H9 (cell line): ENCODE measurements at regions not wholly inside any gene's neighbourhood (a gene's known extent, or its start where the extent isn't known, plus 50 kb on each side); places are given as distances from the start of the nearest gene placed in this dataset.

Source experiments
- DNase-seq: peaks from one replicate; pipeline ENCODE4 v3.0.0-alpha.2; 2017
- H2AFZ ChIP-seq: one replicate; pipeline ENCODE4 v1.6.1; 2013; ENCODE audit warnings: mild to moderate bottlenecking, low read length, control low read depth, moderate library complexity
- H2AK5ac ChIP-seq: 2 replicates; pipeline ENCODE4 v1.6.1; 2013; ENCODE audit warnings: low read length, control low read depth, mixed read lengths; ENCODE audit not compliant: insufficient read length
- H2BK120ac ChIP-seq: one replicate; pipeline ENCODE4 v1.6.1; 2013; ENCODE audit warnings: low read depth, mild to moderate bottlenecking, low read length, control low read depth, inconsistent platforms; ENCODE audit not compliant: poor library complexity, severe bottlenecking
- H2BK12ac ChIP-seq: 2 replicates; pipeline ENCODE4 v1.6.1; 2013; ENCODE audit warnings: low read length, control low read depth, mixed read lengths, low read depth; ENCODE audit not compliant: insufficient read length
- H2BK15ac ChIP-seq: 2 replicates; pipeline ENCODE4 v1.6.1; 2013; ENCODE audit warnings: low read depth, low read length, control low read depth
- H2BK20ac ChIP-seq: one replicate; pipeline ENCODE4 v1.6.1; 2013; ENCODE audit warnings: low read depth, mild to moderate bottlenecking, low read length, control low read depth, inconsistent platforms; ENCODE audit not compliant: poor library complexity, severe bottlenecking
- H2BK5ac ChIP-seq: 2 replicates; pipeline ENCODE4 v1.6.1; 2013; ENCODE audit warnings: low read length, control low read depth, mixed read lengths; ENCODE audit not compliant: insufficient read length
- H3K14ac ChIP-seq: 2 replicates; pipeline ENCODE4 v1.6.1; 2013; ENCODE audit warnings: low read length, control low read depth; ENCODE audit not compliant: insufficient read depth
- H3K18ac ChIP-seq: 2 replicates; pipeline ENCODE4 v1.6.1; 2013; ENCODE audit warnings: low read depth, mild to moderate bottlenecking, mixed read lengths, low read length, control low read depth; ENCODE audit not compliant: insufficient read length
- H3K23ac ChIP-seq: 2 replicates; pipeline ENCODE4 v1.6.1; 2013; ENCODE audit warnings: low read length, control low read depth, mixed read lengths, low read depth; ENCODE audit not compliant: insufficient read length
- H3K23me2 ChIP-seq: 2 replicates; pipeline ENCODE4 v1.6.1; 2013; ENCODE audit warnings: low read depth, mild to moderate bottlenecking, mixed read lengths, low read length, control low read depth; ENCODE audit not compliant: insufficient read length, poor library complexity, severe bottlenecking
- H3K27ac ChIP-seq: 2 replicates; pipeline ENCODE4 v1.5.1; 2013; ENCODE audit warnings: low read length, control low read depth, mixed read lengths, low read depth; ENCODE audit not compliant: insufficient read length
- H3K27me3 ChIP-seq: 2 replicates; pipeline ENCODE4 v1.6.1; 2013; ENCODE audit warnings: low read length, control low read depth, inconsistent platforms; ENCODE audit not compliant: insufficient read depth
- H3K4ac ChIP-seq: 2 replicates; pipeline ENCODE4 v1.6.1; 2013; ENCODE audit warnings: low read depth, mild to moderate bottlenecking, control low read depth, inconsistent platforms, low read length, moderate library complexity
- H3K4me1 ChIP-seq: 2 replicates; pipeline ENCODE4 v1.6.1; 2013; ENCODE audit warnings: low read length, control low read depth, inconsistent platforms; ENCODE audit not compliant: insufficient read depth
- H3K4me2 ChIP-seq: 2 replicates; pipeline ENCODE4 v1.6.1; 2013; ENCODE audit warnings: low read length, control low read depth, mixed read lengths; ENCODE audit not compliant: insufficient read length, insufficient read depth
- H3K56ac ChIP-seq: 2 replicates; pipeline ENCODE4 v1.6.1; 2013; ENCODE audit warnings: low read depth, mild to moderate bottlenecking, mixed read lengths, low read length, control low read depth; ENCODE audit not compliant: insufficient read length
- H3K79me1 ChIP-seq: 2 replicates; pipeline ENCODE4 v1.6.1; 2013; ENCODE audit warnings: low read depth, mild to moderate bottlenecking, moderate library complexity, low read length, control low read depth, inconsistent platforms; ENCODE audit not compliant: insufficient read depth, poor library complexity, severe bottlenecking
- H3K79me2 ChIP-seq: 2 replicates; pipeline ENCODE4 v1.6.1; 2013; ENCODE audit warnings: low read length, control low read depth, inconsistent platforms; ENCODE audit not compliant: insufficient read depth
- H3K9ac ChIP-seq: 2 replicates; pipeline ENCODE4 v1.6.1; 2013; ENCODE audit warnings: low read length, control low read depth, mixed read lengths; ENCODE audit not compliant: insufficient read length; ENCODE audit errors: extremely low read depth
- H3K9me3 ChIP-seq: one replicate; pipeline ENCODE4 v1.6.1; 2013; ENCODE audit warnings: low read depth, low read length, inconsistent platforms; ENCODE audit not compliant: control insufficient read depth
- H3T11ph ChIP-seq: one replicate; pipeline ENCODE4 v1.6.1; 2013; ENCODE audit warnings: mild to moderate bottlenecking, low read length, control low read depth, inconsistent platforms
- H4K20me1 ChIP-seq: one replicate; pipeline ENCODE4 v1.6.1; 2013; ENCODE audit not compliant: control insufficient read depth, insufficient read length, insufficient read depth
- H4K5ac ChIP-seq: 2 replicates; pipeline ENCODE4 v1.6.1; 2013; ENCODE audit warnings: low read depth, mild to moderate bottlenecking, mixed read lengths, low read length, control low read depth; ENCODE audit not compliant: insufficient read length
- H4K8ac ChIP-seq: replicated peaks from 2 replicates; pipeline ENCODE4 v1.6.1; 2013; ENCODE audit warnings: low read length, control low read depth, mixed read lengths, low read depth; ENCODE audit not compliant: insufficient read length
- H4K91ac ChIP-seq: 2 replicates; pipeline ENCODE4 v1.6.1; 2013; ENCODE audit warnings: low read depth, mild to moderate bottlenecking, moderate library complexity, mixed read lengths, low read length, control low read depth; ENCODE audit not compliant: insufficient read length
- H3K27ac Mint-ChIP-seq, 3 experiments: 2 replicates in 2 of 3; 3 replicates in 1 of 3; pipeline ENCODE4 v1.8.0; 2020 to 2021; ENCODE audit warnings: mixed read lengths in 3 of 3, mild to moderate bottlenecking in 1 of 3, moderate library complexity in 1 of 3
- H3K27me3 Mint-ChIP-seq: 2 replicates; pipeline ENCODE4 v1.8.0; 2021; ENCODE audit warnings: low read depth, mild to moderate bottlenecking, moderate library complexity, mixed read lengths
- H3K36me3 Mint-ChIP-seq, 3 experiments: 2 replicates in 2 of 3; 3 replicates in 1 of 3; pipeline ENCODE4 v1.8.0; 2020 to 2021; ENCODE audit warnings: low read depth in 3 of 3, mixed read lengths in 3 of 3; ENCODE audit not compliant: insufficient read depth in 1 of 3
- H3K4me1 Mint-ChIP-seq, 2 experiments: 2 replicates each; pipeline ENCODE4 v1.8.0; 2020; ENCODE audit warnings: mixed read lengths in 2 of 2
- H3K4me3 Mint-ChIP-seq, 2 experiments: 2 replicates in 1 of 2; 3 replicates in 1 of 2; pipeline ENCODE4 v1.8.0; 2020 to 2021; ENCODE audit warnings: mild to moderate bottlenecking in 2 of 2, mixed read lengths in 2 of 2, moderate library complexity in 1 of 2
- H3K9me3 Mint-ChIP-seq, 2 experiments: 2 replicates in 1 of 2; 3 replicates in 1 of 2; pipeline ENCODE4 v1.8.0; 2020; ENCODE audit warnings: mild to moderate bottlenecking in 2 of 2, mixed read lengths in 2 of 2, moderate library complexity in 1 of 2
- CTCF ChIP-seq: fragments of 200-600 bp; sonication (generic); conservative IDR thresholded peaks from 3 replicates; pipeline ENCODE4 v1.8.0; 2021; ENCODE audit warnings: antibody characterized with exemption, mild to moderate bottlenecking
- WGBS: extraction: QIAGEN DNeasy Blood & Tissue Kit; methylation state at CpG from one replicate; pipeline ENCODE4 v1.1.7; 2013; ENCODE audit warnings: missing lambda C conversion rate, low lambda C conversion rate, mixed read lengths; ENCODE audit not compliant: insufficient read length; ENCODE audit errors: extremely low coverage; 5-methylcytosine and 5-hydroxymethylcytosine counted together

GRCh38 chr11:29331451-29332010, 685.3 kb downstream of the KCNA4 start:
- no peaks in the 10 kb centered on the region for H3K36me3 Mint-ChIP-seq
- no peak overlapping the region for H3K14ac ChIP-seq
- H3K23ac ChIP-seq: no peak overlapping the region
- H2AFZ ChIP-seq: no peak overlapping the region
- no CpG with 5 or more reads among the region's 3 CpGs for WGBS
- H3K4me3 Mint-ChIP-seq: no peak overlapping the region
- no peak overlapping the region for H3K4me2 ChIP-seq
- no peak overlapping the region for H2BK15ac ChIP-seq
- no peaks in the 10 kb centered on the region for H3K27me3 ChIP-seq
- no peak overlapping the region for H3K56ac ChIP-seq
- no peak overlapping the region for H4K8ac ChIP-seq
- TF ChIP-seq CTCF: no peak
- H2BK12ac ChIP-seq: no peak overlapping the region
- H3K9me3 ChIP-seq: no peaks in the 10 kb centered on the region
- no peak overlapping the region for H4K5ac ChIP-seq
- H2AK5ac ChIP-seq: no peak overlapping the region
- H3K4ac ChIP-seq: no peak overlapping the region
- no peak overlapping the region for H2BK5ac ChIP-seq
- no peak overlapping the region for H3K9ac ChIP-seq
- H4K20me1 ChIP-seq: no peaks in the 10 kb centered on the region
- no peaks in the 10 kb centered on the region for H3K79me2 ChIP-seq
- no peaks in the 10 kb centered on the region for H3K27me3 Mint-ChIP-seq
- DNase-seq: no peak
- H3K27ac Mint-ChIP-seq: no peak overlapping the region
- H3K27ac ChIP-seq: no peak overlapping the region
- no peaks in the 10 kb centered on the region for H3K23me2 ChIP-seq
- H2BK120ac ChIP-seq: no peak overlapping the region
- no peaks in the 10 kb centered on the region for H3K9me3 Mint-ChIP-seq
- no peak overlapping the region for H2BK20ac ChIP-seq
- no peak overlapping the region for H3K18ac ChIP-seq
- no peaks in the 10 kb centered on the region; the same call in 1 of the 2 replicates for H3K4me1 ChIP-seq
- H3K4me1 Mint-ChIP-seq: no peaks in the 10 kb centered on the region
- no peak overlapping the region for H3T11ph ChIP-seq
- no peak overlapping the region for H4K91ac ChIP-seq
- no peaks in the 10 kb centered on the region for H3K79me1 ChIP-seq
